ENCODE measurements at regions not wholly inside any gene's neighbourhood (a gene's known extent, or its start where the extent isn't known, plus 50 kb on each side); places are given as distances from the start of the nearest gene placed in this dataset.

- H3K4me1 ChIP-seq (ENCODE audit: control insufficient read depth in 1 of 2, insufficient read depth in 2 of 2, low read length in 2 of 2): no peaks in the 10 kb centered on the region
- BruUV-seq (replicated peaks): no TSS peak
- DNase-seq (ENCODE audit: low read depth, low spot score) (no peak), ATAC-seq (no peak)
- H3K4me2 ChIP-seq (ENCODE audit: low read length): no peak overlapping the region
- POLR2A ChIA-PET: no interaction called here
- intact Hi-C loops (cut with micrococcal nuclease): no loop called here
- H4K20me1 ChIP-seq (ENCODE audit: insufficient read depth): no peaks in the 10 kb centered on the region
- H3K4me3 ChIP-seq (replicated peaks in 1 of 2; ENCODE audit: low read depth in 1 of 2, low read length in 2 of 2): no peak overlapping the region
- no peaks in the 10 kb centered on the region for H3K79me2 ChIP-seq (ENCODE audit: insufficient read depth, low read length)
- no peaks in the 10 kb centered on the region for H3K27me3 ChIP-seq (ENCODE audit: insufficient read depth, low read length)
- RAD21 ChIA-PET (ENCODE audit: low non-redundant PET in 1 of 2, low total read pairs in 2 of 2, uncharacterized antibody in 2 of 2, unreplicated experiment in 2 of 2): no interaction called here
- no peaks in the 10 kb centered on the region for H3K36me3 ChIP-seq (ENCODE audit: control insufficient read depth in 1 of 2, insufficient read depth in 2 of 2, low read length in 2 of 2)
- CTCF ChIA-PET: no interaction called here
- H2AFZ ChIP-seq (ENCODE audit: low read depth, low read length, poor library complexity, severe bottlenecking): no peak overlapping the region
- peaks cover 0 to 10% of the 10 kb centered on the region in 2 experiments; a peak in 2 of 4 replicates for H3K9me3 ChIP-seq (ENCODE audit: control insufficient read depth in 1 of 2, insufficient read depth in 1 of 2, low read depth in 1 of 2, low read length in 2 of 2)
- no peak overlapping the region for H3K9ac ChIP-seq (ENCODE audit: low read length)
- no peak overlapping the region for H3K27ac ChIP-seq (ENCODE audit: low read depth, low read length)
- H3K9me2 ChIP-seq (ENCODE audit: insufficient read depth): no peaks in the 10 kb centered on the region
- no peak for TF ChIP-seq EZH2phosphoT487 (IDR thresholded peaks at IDR 0.05; ENCODE audit: borderline replicate concordance)
- no peak for TF ChIP-seq CBX3 (IDR thresholded peaks at IDR 0.05; ENCODE audit: low read depth)
- no peak for TF ChIP-seq ZFX (IDR thresholded peaks at IDR 0.05)
- TF ChIP-seq EZH2 (IDR thresholded peaks at IDR 0.05): no peak
- no peak for TF ChIP-seq ELF1 (IDR thresholded peaks at IDR 0.05; ENCODE audit: borderline replicate concordance, low read depth)
- no peak for TF ChIP-seq REST (IDR thresholded peaks at IDR 0.05; ENCODE audit: low read depth)
- TF ChIP-seq MAX (IDR thresholded peaks at IDR 0.05): no peak
- no peak for TF ChIP-seq EGR1 (IDR thresholded peaks at IDR 0.05; ENCODE audit: low read depth)
- TF ChIP-seq SIN3A (IDR thresholded peaks at IDR 0.05; ENCODE audit: low read depth): no peak
- TF ChIP-seq POLR2AphosphoS5 (IDR thresholded peaks at IDR 0.05; ENCODE audit: low read depth, low read length): no peak
- TF ChIP-seq TCF7L2 (IDR thresholded peaks at IDR 0.05; ENCODE audit: borderline replicate concordance, extremely low read depth, insufficient read depth, insufficient read length): no peak
- no peak for TF ChIP-seq ZBTB33 (IDR thresholded peaks at IDR 0.05; ENCODE audit: extremely low read depth, insufficient replicate concordance, low read length)
- TF ChIP-seq SP1 (IDR thresholded peaks at IDR 0.05; ENCODE audit: low read depth): no peak
- TF ChIP-seq POLR2A (IDR thresholded peaks at IDR 0.05; ENCODE audit: borderline replicate concordance, extremely low read depth, insufficient read depth, insufficient read length): no peak
- no peak for TF ChIP-seq SRF (IDR thresholded peaks at IDR 0.05; ENCODE audit: low read depth)
- TF ChIP-seq FOSL1 (IDR thresholded peaks at IDR 0.05; ENCODE audit: low read depth): no peak
- TF ChIP-seq ATF3 (IDR thresholded peaks at IDR 0.05): no peak
- TF ChIP-seq JUND (IDR thresholded peaks at IDR 0.05): no peak
- no peak for TF ChIP-seq ZNF274 (IDR thresholded peaks at IDR 0.05; ENCODE audit: low read depth, low read length)
Observed at GRCh38 chr15:87756072-87756471, 500.5 kb downstream of the NTRK3 start.
